Activated T-cell treated with anti-CD3 and anti-CD28 coated beads for 48 hours (primary cell): ENCODE measurements at regions not wholly inside any gene's neighbourhood (a gene's known extent, or its start where the extent isn't known, plus 50 kb on each side); places are given as distances from the start of the nearest gene placed in this dataset.

Experiments
- DNase-seq: peaks from one replicate; pipeline ENCODE4 v3.0.0-alpha.2; 2020; ENCODE audit warnings: low read depth

DNA sequence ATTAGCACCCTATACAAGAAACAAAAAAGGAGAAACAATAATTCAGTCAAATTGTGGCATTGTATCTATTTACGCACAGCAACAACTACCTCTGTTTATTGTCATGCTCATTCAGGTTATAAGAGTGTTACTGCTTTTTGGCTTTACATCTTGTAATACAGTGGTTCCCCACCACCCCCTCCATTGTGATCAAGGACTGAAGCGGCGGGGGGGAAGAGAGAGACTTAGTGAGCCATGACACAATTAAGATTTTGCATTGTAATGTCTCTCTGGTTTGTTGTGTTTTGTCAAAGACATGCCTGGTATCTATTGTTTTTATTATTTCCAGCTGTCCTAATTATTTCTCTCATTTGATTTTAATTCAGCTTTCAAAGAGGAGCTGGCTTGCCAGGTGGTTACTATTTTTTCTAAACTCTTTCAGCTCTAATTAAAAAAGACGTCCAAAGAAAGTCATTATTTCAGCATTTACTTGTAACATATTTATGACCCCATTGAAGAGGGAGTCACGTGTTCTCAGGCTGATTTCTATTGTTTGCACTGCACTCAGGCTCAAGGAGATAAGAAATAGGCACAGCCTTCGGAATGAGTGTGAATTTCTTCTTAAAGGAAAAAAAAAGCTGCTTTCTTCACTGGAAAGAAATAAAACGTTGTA lies 234.4 kb upstream of the TBL1XR1 start:
- no peak for DNase-seq

DNA sequence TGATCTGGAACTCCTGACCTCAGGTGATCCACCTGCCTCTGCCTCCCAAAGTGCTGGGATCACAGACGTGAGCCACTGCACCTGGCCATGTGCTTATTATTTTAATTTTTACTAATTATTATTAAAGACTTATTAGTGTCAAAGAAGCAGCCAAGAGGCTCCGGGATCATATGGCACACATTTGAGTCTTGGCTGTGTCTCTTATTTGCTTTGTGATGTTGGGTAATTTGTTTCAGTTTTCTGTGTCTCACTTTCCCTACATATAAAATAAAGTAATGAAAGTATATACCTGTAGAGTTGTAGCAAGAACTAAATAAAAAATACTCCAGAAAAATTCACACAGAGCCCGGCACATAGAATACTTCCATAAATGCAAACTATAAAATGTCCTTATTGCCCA lies 238.0 kb upstream of the TBL1XR1 start:
- no peak for DNase-seq

DNA sequence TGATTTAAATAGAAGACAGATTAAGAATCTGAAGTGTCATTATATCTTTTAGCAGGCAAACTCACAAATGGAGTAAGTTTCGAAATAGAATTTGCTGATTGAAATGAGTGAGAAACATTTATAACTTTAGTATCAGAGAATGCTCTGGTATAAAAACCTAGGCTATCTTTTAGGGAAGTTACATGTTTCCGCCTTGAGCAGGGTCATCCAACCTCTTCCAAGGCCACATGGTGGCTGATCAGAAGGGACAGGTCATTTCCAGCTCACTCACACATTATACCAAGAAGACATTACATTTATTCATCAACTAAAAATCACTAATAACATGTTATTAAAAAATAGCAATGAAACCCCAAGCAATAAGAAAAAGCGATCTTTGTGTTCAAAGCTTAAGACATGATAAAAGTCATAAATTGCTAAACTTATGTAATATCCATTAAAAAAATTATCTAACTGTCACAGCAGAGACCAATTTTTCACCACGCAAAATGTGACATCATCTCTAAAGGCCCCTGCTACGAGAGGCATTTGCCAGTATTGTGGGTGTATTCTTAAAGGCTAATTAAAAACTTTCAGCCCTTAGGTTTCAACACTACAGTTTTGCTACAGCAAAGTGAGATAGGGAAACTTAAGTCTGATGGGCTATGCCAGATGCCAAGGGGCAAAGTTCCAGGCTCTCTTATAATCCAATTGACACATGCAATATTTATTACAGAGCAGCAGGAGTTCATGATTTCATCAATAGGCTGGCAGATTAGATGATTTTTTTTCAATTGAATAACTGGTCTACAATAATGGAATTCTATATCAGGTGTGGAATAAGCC lies 240.4 kb upstream of the TBL1XR1 start:
- DNase-seq: no peak

DNA sequence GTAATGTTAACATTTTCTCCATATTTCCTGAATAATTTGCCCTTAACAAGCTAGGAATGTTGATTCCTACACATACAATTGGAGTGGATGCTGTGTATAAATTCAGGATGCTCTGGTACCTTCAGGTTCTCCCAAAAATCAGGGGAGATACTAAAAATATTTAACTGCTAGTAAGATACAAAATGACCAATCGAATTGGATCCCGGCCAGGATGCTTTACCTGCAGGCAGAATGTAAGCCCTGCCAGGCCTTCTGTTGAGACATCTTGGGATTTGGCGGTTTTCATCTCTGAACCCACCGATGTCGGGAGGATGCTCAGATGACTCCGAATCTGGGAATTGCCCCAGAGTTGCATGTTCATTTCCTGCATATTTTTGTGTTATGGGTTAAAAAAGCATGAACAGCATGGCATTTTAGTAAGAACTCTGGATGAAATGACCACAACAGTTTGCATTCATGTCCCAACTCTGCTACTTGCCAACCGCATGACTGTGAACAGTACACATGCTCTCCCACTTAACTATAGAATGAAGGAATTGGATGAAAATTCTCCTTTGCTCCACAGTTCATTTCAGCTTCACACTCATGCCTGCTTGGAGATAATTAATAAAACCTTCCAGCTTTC lies 241.4 kb upstream of the TBL1XR1 start:
- DNase-seq: no peak

DNA sequence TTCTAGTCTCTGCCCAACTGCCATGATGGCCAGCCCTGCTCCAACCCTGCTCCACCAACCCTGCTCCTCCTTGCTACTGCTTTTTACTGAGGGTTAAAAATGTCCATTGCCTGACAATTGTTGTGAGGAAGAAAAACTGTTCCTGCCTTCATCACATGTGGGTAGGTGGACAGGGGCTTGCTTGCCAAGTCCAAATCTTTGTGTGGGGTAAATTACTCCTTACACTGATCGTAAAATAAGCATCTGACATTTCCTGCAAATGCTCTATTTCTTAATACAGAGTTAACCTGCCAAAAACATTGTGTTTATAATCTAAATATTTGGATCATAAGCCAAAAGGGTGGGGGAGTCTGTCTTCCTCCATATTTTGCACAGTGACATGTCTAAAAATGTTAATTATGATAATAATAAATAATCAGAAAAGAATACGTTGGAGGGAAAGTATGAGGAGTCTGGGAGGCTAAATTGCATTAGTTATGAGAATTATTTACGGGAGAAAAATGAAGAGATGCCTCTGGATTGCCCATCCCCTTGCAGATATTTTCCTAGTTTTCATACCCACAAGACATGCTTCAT lies 242.5 kb upstream of the TBL1XR1 start:
- no peak for DNase-seq

DNA sequence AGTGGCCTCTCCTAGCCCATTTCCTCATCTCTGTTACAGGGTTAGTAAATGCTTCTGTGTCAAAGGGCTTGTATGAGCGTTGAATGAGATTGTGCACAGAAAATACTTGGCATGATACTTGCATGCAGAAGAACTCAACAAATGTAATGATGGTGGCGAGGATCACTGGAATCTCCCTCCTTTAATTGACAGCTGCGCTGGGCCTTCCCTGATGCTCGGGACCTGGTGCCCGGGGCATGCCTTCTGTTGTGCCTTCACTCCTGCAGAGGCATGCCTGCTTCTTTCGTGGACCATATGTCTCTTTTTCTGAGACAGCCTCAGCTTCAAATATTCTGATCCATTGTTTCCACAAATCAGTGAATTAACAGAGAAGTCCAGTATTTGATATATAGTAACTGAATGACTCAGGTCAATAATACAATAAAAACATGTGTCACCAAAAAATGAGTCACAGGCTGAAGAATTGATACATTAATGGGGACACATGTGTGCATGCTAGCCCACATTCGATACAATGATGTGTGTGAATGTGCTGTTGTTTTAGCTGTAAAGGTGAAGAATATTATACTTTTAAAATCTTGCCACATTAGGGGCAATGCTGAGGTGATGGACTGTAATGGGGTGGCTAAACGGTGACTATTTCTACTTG lies 243.3 kb upstream of the TBL1XR1 start:
- DNase-seq: no peak

DNA sequence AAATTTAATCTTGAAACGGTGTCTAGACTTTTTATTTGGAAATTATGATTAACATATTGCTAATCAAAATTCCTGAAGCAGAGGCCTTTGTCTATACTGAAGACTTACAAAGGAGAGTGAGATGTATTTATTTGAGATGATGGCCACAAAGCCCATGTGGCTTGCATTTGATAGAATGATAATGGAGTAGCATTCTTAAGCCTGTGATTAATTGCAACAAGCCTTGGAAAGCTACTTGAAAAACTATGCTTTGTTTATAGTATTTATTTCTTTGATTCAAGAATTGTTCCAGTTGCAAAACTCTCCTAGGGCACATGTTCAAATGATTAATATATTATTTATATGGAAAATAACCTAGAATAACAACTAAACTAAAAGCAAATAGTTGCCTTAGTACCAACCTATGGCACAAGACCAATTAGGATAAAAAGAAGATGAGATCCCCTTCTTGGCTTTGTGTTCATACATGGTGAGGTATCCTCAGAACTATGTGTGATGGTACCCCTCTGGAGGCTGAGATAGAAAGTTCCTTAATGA lies 244.1 kb upstream of the TBL1XR1 start:
- DNase-seq: no peak

DNA sequence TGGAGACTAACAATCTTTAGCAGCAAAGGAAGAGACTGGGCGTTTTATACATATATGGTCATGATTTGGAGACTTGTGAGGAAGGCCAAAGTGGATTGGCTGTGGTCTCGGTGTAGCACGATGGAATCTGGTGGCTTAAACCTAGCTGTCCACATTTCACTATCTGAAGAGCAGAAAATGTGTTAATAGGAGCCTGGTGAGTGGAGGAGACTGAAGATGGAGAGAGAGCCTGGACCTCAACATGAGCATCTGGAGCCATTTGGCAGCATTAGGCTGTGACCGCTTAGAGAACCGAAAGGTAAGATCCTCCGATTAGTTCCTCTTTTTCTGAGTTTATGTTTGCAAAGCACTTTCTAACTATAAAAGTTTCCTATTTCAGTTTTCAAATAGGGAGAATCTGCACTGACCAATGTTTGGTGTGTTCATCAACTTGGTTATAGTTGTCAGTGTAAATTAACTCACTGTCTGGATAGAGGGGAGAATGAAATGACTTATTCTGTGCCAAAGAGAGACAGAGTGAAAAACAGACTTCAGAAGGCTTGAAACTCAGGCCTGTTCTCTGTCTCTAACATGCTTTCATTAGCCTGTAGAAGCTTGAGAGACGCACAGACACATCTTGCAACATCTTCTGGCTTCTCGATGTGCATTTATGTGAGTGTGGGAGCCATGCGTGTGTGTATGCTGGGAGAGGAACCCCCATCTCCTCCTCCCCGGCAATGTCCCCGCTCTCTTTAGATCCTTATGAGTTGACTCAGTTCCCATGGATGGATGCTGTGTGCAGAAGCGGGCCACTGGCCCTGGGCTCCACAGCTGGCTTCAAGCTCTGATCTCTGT lies 244.7 kb upstream of the TBL1XR1 start:
- DNase-seq: no peak

DNA sequence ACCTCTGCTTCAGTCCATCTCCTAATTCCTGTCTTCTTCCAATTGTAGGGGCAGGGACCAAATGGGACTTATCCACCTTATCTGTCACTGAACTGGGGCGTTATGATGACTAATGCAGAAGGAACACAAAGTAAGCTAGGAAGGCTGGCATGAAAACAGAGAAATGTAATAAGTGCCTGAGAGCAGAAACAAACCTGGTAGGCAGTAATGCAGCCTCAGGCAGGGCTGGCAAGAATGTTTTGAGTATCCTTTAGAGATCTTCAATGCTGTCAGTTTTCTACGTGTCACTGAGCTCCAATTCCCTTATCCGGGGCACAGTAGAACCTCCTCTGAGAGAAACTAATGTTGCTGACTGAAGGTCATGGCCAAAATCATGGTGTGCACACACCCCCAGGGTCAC lies 246.2 kb upstream of the TBL1XR1 start:
- DNase-seq: no peak

DNA sequence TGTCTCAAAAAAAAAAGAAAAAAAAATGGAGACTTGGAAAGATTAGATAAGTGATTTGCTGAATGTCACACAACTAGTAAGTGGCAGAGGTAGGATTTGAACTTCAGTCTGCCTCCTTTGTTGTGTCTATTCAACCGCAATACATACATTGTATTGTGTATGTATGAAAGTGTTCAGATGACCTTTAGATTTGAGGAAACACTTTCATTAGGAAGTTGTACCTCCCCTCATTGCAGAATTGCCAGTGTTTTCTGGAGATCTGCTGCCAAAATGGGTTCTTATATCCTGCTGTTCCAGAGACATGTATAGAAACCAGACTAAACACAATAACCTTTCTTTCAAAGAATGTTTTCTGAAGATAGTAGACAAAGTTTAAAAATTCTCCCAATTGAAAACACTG lies 247.4 kb upstream of the TBL1XR1 start:
- DNase-seq: no peak

DNA sequence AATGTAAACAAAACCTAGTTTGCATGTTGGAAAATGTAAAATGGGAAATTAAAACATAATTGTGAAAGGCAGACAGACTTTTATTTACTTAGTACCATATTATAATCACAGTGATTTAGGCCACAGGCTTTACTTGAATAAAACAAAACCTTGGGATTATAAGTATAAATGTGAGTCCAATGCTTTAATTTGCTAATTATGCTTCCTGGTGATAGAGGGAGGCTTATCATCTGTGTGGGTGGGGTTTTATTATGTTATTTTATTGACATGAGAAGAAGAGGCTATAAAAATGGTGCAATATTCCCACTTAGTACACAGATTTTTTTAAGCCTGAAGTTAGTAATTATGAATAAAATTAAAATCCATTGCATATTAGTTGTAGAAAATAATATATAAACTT lies 248.3 kb upstream of the TBL1XR1 start:
- DNase-seq: no peak

DNA sequence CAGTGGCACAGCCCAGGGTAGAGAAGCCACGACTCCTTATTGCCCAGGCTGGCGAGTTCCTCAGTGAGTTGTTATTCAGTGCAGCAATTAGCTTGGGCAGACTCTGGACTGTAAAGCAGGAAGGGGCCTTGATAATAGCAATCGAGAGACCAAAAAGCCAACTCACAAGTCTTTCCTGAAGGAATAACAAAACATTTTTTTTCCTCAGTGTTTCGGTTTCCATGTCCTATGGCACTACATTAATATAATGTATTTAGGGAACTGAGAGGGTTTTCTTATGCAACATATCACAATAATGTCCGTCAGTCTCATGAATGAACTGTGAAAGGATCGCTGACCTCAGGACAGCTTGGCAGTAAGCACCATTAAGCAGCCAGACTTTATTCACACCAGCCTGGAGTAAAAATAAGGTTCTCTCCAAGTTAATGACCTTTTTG lies 248.9 kb upstream of the TBL1XR1 start:
- DNase-seq: no peak

DNA sequence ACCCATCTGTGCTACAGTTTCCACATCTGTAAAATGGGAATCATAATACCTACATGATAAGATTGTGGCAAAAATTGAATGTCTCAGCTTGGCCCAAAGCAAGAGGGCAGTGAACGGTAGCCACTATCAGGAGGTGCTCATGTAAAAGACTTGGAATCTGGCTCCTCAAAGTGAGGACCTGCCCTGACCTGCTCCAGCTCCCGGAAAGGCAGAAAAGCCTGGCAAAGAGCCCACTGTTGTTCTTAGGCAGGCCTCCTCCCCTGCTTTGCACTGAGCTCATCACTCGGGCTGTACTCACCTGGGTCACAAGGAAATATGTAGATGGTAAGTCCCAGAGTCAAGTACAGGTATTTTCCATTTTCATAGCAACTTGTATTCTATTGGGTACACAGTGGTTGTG lies 250.7 kb upstream of the TBL1XR1 start:
- no peak for DNase-seq

DNA sequence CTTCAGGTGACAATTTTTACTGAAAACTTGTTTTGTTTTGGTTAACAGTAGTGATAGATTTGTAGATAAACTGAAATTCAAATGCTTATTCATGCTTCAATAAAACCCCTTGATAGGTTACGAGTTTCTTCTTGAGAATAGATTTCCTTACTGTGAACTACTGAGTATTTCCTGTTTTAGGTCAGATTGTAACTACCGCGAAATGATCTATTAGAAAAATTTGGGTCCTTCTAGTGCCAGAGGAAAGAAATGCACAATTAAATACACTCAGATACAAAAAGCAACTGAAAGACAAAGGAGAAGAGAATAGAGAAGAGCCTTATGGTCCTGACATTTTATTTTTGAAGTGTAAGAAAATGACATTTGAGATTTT lies 251.7 kb upstream of the TBL1XR1 start:
- no peak for DNase-seq

DNA sequence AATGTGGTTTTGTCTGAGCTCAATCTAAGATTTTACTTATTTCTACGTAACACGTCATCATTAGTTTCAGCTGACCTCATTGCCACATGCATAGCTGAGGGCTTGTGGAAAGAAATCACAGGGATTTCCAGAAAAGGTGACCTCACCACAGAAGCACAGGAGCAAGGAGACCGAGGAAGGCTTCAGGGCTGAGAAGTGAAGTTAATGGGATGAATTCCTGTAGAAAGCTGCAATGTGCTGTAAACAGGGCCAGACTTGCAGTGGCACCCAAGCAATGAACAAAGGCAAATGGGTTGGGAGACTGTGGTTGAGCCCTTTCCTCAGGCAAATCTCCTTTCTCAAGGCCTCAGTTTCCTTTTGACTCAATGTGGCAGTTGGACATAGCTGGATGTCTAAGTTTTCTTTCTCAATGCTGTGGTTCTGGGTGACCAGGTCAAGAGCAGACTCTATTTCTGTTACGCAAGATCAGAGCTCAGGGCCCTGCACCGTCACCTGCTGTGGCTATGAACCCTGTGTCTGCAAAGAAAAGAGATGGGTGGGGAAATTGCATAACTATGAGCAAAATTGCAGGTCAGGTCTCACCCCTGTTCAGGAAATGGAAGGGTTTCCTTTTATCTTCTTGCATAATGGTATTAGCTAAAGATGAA lies 252.2 kb upstream of the TBL1XR1 start:
- no peak for DNase-seq

DNA sequence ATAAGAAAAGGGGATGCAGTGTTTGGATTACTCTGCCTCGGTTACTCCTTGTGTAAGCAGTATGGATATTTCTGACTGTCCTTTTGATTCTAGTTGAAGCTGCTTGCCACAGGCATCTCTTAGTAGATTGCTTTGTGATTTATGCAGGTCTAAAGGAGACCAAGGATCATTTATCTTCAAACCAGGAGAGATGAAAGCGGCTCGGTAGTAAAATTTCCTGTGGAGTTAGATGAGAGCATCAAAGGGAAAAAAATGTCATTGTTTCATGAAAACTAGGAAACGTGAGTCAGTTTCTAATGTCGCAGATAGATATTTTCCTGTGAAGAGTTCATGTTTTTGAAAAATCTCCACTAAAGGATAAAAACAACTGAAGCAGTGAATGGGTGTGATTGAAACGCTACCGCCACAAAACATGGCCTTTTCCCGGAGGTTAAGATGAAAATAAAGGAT lies 254.0 kb upstream of the TBL1XR1 start:
- DNase-seq: no peak

DNA sequence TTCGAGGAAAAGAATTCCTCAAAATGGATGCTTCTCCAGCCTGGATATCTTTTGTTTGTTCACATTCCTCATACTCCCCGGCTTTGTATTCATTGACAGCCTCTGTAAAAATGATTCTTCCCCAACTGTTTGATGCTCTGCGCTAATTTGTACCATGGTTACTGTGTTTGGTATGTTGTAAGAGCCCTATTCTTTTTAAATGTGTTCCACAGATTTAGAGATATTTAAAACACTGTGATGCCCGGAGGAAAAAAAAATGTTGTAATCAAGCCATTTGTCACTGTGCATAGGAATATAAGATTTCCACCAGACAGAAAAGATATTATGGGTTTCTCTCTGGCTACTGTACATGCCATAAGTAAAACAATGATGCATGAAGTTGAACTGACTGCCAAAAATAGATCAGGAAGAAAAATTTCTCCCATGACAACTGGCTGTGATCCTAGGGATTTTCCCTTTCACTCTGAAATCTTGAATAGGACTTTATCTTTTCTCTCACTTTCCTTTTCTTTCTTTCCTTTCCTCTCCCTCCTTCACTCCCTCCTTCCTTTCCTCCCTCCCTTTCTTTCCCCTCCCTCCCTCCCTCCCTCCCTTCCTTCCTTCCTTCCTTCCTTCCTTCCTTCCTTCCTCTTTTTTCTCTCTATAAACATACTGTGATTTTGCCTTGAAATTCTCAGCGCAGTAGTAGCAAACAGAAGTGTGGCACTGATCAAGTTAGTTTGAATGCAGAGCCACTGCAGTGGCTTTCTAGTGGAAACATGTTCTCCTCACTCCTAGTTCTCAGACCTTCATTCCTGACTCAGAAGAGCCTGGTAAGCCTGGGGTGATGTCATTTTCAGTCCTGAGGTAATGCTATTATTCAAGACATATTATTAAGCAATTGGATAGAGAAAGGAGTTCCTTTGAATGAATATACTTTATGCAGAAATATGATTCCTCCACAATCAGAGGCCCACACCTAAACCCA lies 254.9 kb upstream of the TBL1XR1 start:
- no peak for DNase-seq

DNA sequence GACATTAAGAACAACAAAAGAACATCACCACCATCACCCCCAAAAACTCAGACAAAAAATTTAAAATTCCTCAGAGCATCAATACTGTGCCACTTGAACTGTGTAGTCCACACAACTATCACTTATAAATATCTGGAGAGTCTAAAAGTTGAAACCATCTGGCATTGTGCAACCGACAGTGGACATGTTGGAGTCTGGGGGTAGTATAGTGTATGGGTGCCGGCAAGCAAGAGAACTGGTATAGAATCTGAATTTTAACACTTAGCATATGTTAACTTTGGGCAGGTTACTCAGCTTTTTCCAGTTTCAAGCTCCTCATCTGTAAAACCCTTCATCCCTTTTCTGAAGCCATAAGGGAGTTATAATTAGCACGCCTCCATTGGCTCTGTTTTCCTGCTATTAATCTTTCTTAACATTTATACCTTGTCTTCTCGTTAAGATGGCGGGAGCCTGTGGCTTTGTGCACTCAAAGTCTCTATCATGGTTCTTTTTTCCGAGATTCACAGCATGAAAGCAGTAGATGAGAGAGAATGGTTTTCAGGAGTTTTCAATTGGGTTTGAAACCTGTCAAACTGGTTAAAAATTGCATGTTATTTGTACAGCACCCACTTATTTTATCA lies 255.7 kb upstream of the TBL1XR1 start:
- DNase-seq: no peak

DNA sequence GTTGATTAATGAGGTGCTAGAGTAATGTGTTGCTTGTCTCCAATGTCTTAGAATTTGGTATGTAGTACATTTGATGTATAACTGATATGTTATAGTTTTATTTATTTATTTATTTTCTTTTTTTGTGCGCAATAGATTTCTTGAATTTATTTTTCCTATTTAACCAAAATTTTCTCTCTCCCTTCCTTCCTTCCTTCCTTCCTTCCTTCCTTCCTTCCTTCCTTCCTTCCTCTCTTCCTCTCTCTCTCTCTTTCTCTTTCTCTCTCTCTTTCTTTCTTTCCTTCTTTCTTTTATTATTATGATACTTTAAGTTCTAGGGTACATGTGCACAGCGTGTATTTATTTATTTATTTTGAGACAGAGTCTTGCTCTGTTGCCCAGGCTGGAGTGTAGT lies 256.2 kb upstream of the TBL1XR1 start:
- no peak for DNase-seq
